ENCODE measurements at regions not wholly inside any gene's neighbourhood (a gene's known extent, or its start where the extent isn't known, plus 50 kb on each side); places are given as distances from the start of the nearest gene placed in this dataset.

- no peak for TF ChIP-seq CTCF (IDR thresholded peaks at IDR 0.05)
- TF ChIP-seq POLR2A (IDR thresholded peaks at IDR 0.05), result no peak
- TF ChIP-seq POLR2AphosphoS5 (IDR thresholded peaks at IDR 0.05), result no peak
These were observed 370.3 kb downstream of the DAD1 start for GRCh38 chr14:22218728-22219127.
